Keratinocyte (primary cell): ENCODE measurements at regions not wholly inside any gene's neighbourhood (a gene's known extent, or its start where the extent isn't known, plus 50 kb on each side); places are given as distances from the start of the nearest gene placed in this dataset.

Experiments used
- EZH2 ChIP-seq: IDR thresholded peaks from one replicate; pipeline ENCODE4 v1.6.1; 2012; ENCODE audit warnings: inconsistent platforms, mild to moderate bottlenecking, low read length, moderate library complexity
- TF ChIP-seq, protein P1 (sequence below), 3 experiments: IDR thresholded peaks in 1 of 3; conservative IDR thresholded peaks in 1 of 3; optimal IDR thresholded peaks in 1 of 3; 2 replicates in 2 of 3; 3 replicates in 1 of 3; pipeline versions ENCODE3 to v1.5.1; 2011; ENCODE audit warnings: low read length in 3 of 3, mild to moderate bottlenecking in 3 of 3, moderate library complexity in 2 of 3, control low read depth in 1 of 3, inconsistent platforms in 1 of 3; ENCODE audit not compliant: insufficient read depth in 2 of 3; ENCODE audit errors: extremely low read depth in 1 of 3

DNA sequence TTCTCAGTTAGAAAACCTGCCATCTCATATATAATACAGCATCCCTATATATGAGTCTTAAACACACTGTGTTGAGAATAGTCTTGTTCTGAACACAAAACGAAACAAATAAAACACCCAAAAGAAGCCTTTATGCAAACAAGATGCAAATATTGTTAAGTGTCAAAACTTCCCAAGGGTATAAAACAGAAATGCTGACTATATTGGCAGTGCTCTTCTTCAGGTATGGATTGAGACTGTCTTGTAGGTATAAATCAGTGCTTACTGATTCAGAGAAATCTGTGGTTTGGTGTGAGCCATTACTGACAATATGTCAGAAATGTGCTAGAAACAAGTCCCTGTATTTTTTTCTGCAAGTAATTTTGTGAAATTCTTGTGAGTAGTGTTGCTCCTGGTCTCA, 82.8 kb upstream of the CTSO start:
- TF ChIP-seq, protein P1, sequence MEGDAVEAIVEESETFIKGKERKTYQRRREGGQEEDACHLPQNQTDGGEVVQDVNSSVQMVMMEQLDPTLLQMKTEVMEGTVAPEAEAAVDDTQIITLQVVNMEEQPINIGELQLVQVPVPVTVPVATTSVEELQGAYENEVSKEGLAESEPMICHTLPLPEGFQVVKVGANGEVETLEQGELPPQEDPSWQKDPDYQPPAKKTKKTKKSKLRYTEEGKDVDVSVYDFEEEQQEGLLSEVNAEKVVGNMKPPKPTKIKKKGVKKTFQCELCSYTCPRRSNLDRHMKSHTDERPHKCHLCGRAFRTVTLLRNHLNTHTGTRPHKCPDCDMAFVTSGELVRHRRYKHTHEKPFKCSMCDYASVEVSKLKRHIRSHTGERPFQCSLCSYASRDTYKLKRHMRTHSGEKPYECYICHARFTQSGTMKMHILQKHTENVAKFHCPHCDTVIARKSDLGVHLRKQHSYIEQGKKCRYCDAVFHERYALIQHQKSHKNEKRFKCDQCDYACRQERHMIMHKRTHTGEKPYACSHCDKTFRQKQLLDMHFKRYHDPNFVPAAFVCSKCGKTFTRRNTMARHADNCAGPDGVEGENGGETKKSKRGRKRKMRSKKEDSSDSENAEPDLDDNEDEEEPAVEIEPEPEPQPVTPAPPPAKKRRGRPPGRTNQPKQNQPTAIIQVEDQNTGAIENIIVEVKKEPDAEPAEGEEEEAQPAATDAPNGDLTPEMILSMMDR (optimal IDR thresholded peaks at IDR 0.05 in 1 of 3, IDR thresholded peaks at IDR 0.05 in 1 of 3, conservative IDR thresholded peaks at IDR 0.05 in 1 of 3; ENCODE audit: extremely low read depth in 1 of 3, insufficient read depth in 2 of 3, low read length in 3 of 3) = no peak
- no peak for TF ChIP-seq EZH2
